WTC11 (cell line): ENCODE measurements at regions not wholly inside any gene's neighbourhood (a gene's known extent, or its start where the extent isn't known, plus 50 kb on each side); places are given as distances from the start of the nearest gene placed in this dataset.

Experiments
- ATAC-seq: fragments of 200-7000 bp; cut with Tn5 transposase; 2 replicates; pipeline ENCODE4 v1.10.0; 2021; ENCODE audit warnings: mild to moderate bottlenecking, moderate library complexity
- CTCF ChIA-PET: fragments of 300-600 bp; sonication (Branson Sonifier 250); formaldehyde crosslinking; loops from one replicate; lab custom pipeline; 2021; ENCODE audit warnings: antibody characterized with exemption; lab: Charles Lee
- POLR2A ChIA-PET: fragments of 350-600 bp; sonication (Branson Sonifier 250); formaldehyde crosslinking; loops from one replicate; lab custom pipeline; 2021; ENCODE audit warnings: antibody characterized with exemption; lab: Charles Lee
- DNase-seq: peaks from one replicate; pipeline ENCODE4 v3.0.0; 2021; ENCODE audit warnings: low spot score
- H3K27ac Mint-ChIP-seq: 2 replicates; pipeline ENCODE4 v1.8.0; 2021; ENCODE audit warnings: mixed read lengths
- H3K27me3 Mint-ChIP-seq: 2 replicates; pipeline ENCODE4 v1.8.0; 2021; ENCODE audit warnings: low read depth, mild to moderate bottlenecking, moderate library complexity, mixed read lengths
- H3K36me3 Mint-ChIP-seq: 2 replicates; pipeline ENCODE4 v1.8.0; 2021; ENCODE audit warnings: mixed read lengths
- H3K4me1 Mint-ChIP-seq: 2 replicates; pipeline ENCODE4 v1.8.0; 2022; ENCODE audit warnings: mixed read lengths
- H3K4me3 Mint-ChIP-seq: 2 replicates; pipeline ENCODE4 v1.8.0; 2021; ENCODE audit warnings: mild to moderate bottlenecking, moderate library complexity, mixed read lengths
- H3K9me3 Mint-ChIP-seq: 2 replicates; pipeline ENCODE4 v1.8.0; 2021; ENCODE audit warnings: mixed read lengths
- CBFB ChIP-seq: sonication (generic); formaldehyde crosslinking; IDR thresholded peaks from 2 replicates; pipeline ENCODE4 v1.8.1; 2022; ENCODE audit warnings: mild to moderate bottlenecking, low read depth, missing genetic modification reagents
- ETV6 ChIP-seq: sonication (generic); formaldehyde crosslinking; IDR thresholded peaks from 2 replicates; pipeline ENCODE4 v1.8.1; 2022; ENCODE audit warnings: mild to moderate bottlenecking, missing genetic modification reagents
- SMAD4 ChIP-seq: sonication (generic); formaldehyde crosslinking; IDR thresholded peaks from 2 replicates; pipeline ENCODE4 v1.8.0; 2022; ENCODE audit warnings: mild to moderate bottlenecking, missing genetic modification reagents
- ZBTB21 ChIP-seq: sonication (generic); formaldehyde crosslinking; IDR thresholded peaks from 2 replicates; pipeline ENCODE4 v1.8.1; 2023; ENCODE audit warnings: mild to moderate bottlenecking, missing genetic modification reagents, borderline replicate concordance
- ZNF317 ChIP-seq: sonication (generic); formaldehyde crosslinking; IDR thresholded peaks from 2 replicates; pipeline ENCODE4 v1.8.1; 2023; ENCODE audit warnings: low read depth, mild to moderate bottlenecking, moderate library complexity, missing genetic modification reagents, borderline replicate concordance
- ZNF416 ChIP-seq: fragments of 250-450 bp; sonication (Bioruptor Pico); IDR thresholded peaks from 2 replicates; pipeline ENCODE4 v1.9.0; 2021; ENCODE audit warnings: mild to moderate bottlenecking, inconsistent platforms
- TF ChIP-seq, protein P1 (sequence below): sonication (generic); formaldehyde crosslinking; IDR thresholded peaks from 2 replicates; pipeline ENCODE4 v1.8.1; 2022; ENCODE audit warnings: low read depth, mild to moderate bottlenecking, moderate library complexity, missing genetic modification reagents, borderline replicate concordance
- TF ChIP-seq, protein P2 (sequence below): sonication (generic); formaldehyde crosslinking; IDR thresholded peaks from 2 replicates; pipeline ENCODE4 v1.8.1; 2023; ENCODE audit warnings: mild to moderate bottlenecking, missing genetic modification reagents, moderate library complexity
- TF ChIP-seq, protein P3 (sequence below): fragments of 200-600 bp; IDR thresholded peaks from 2 replicates; pipeline ENCODE4 v1.8.0; 2022; ENCODE audit warnings: antibody characterized with exemption
- TF ChIP-seq, protein P4 (sequence below): sonication (generic); formaldehyde crosslinking; IDR thresholded peaks from 2 replicates; pipeline ENCODE4 v1.8.1; 2023; ENCODE audit warnings: mild to moderate bottlenecking, missing genetic modification reagents, borderline replicate concordance
- TF ChIP-seq, protein P5 (sequence below): sonication (generic); formaldehyde crosslinking; IDR thresholded peaks from 2 replicates; pipeline ENCODE4 v1.8.1; 2023; ENCODE audit warnings: mild to moderate bottlenecking, missing genetic modification reagents

DNA sequence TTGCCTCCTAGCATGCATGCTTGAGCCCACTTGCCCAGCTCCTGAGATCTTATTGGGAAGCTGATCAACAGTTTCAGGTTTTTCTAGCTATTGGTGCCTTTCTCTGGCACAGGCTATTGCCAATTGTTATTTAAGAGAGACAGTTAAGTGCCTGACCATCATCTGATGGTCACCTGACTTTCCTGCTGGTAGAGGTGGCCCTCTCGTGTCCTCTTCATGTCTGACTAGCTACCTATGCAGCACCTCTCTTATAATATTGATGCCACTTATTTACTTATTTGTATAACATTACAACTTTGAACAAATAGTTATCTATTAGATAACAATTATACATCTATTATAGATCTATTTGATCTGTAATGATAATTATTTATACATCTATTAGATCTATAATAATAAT, 205.9 kb upstream of the SEMA3D start (continued):
- TF ChIP-seq, protein P1, sequence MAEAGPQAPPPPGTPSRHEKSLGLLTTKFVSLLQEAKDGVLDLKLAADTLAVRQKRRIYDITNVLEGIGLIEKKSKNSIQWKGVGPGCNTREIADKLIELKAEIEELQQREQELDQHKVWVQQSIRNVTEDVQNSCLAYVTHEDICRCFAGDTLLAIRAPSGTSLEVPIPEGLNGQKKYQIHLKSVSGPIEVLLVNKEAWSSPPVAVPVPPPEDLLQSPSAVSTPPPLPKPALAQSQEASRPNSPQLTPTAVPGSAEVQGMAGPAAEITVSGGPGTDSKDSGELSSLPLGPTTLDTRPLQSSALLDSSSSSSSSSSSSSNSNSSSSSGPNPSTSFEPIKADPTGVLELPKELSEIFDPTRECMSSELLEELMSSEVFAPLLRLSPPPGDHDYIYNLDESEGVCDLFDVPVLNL (CRISPR knock-in tag), result no peak
- TF ChIP-seq, all 79 proteins: peak for 0

DNA sequence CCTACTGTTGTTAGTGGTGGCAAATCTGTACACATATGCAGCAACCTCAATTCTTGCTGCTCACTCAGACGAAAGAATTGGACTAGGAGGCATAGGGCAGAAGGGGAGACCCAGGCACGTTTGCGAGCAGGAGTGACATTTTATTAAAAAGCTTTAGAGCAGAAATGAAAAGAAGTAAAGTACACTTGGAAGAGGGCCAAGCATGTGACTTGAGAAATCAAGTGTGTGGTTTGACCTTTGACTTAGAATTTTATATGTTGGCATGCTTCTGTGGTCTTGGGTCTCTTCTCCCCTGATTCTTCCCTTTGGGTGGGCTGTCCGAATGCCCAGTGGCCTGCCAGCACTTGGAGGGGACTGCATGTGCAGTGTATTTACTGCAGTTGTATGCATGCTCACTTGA, 205.5 kb upstream of the SEMA3D start:
- Mint-ChIP-seq H3K27ac (no peak overlapping the region), H3K4me1 (peaks cover 27% of the 10 kb centered on the region), H3K9me3 (peaks cover 7% of the 10 kb centered on the region), H3K27me3 (no peaks in the 10 kb centered on the region), H3K36me3 (0 out of 2 replicates have a peak, but pooled peaks cover 3% of the 10 kb centered on the region), H3K4me3 (no peak overlapping the region)
- DNase-seq (no peak), ATAC-seq (no peak)
- CTCF ChIA-PET, result no interaction called here
- POLR2A ChIA-PET, result no interaction called here
- TF ChIP-seq SMAD4 (no peak), ZBTB21 (no peak)
- TF ChIP-seq, protein P2, sequence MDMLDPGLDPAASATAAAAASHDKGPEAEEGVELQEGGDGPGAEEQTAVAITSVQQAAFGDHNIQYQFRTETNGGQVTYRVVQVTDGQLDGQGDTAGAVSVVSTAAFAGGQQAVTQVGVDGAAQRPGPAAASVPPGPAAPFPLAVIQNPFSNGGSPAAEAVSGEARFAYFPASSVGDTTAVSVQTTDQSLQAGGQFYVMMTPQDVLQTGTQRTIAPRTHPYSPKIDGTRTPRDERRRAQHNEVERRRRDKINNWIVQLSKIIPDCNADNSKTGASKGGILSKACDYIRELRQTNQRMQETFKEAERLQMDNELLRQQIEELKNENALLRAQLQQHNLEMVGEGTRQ (CRISPR knock-in tag), result no peak
- TF ChIP-seq, protein P3, sequence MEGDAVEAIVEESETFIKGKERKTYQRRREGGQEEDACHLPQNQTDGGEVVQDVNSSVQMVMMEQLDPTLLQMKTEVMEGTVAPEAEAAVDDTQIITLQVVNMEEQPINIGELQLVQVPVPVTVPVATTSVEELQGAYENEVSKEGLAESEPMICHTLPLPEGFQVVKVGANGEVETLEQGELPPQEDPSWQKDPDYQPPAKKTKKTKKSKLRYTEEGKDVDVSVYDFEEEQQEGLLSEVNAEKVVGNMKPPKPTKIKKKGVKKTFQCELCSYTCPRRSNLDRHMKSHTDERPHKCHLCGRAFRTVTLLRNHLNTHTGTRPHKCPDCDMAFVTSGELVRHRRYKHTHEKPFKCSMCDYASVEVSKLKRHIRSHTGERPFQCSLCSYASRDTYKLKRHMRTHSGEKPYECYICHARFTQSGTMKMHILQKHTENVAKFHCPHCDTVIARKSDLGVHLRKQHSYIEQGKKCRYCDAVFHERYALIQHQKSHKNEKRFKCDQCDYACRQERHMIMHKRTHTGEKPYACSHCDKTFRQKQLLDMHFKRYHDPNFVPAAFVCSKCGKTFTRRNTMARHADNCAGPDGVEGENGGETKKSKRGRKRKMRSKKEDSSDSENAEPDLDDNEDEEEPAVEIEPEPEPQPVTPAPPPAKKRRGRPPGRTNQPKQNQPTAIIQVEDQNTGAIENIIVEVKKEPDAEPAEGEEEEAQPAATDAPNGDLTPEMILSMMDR, result no peak
- TF ChIP-seq, protein P4, sequence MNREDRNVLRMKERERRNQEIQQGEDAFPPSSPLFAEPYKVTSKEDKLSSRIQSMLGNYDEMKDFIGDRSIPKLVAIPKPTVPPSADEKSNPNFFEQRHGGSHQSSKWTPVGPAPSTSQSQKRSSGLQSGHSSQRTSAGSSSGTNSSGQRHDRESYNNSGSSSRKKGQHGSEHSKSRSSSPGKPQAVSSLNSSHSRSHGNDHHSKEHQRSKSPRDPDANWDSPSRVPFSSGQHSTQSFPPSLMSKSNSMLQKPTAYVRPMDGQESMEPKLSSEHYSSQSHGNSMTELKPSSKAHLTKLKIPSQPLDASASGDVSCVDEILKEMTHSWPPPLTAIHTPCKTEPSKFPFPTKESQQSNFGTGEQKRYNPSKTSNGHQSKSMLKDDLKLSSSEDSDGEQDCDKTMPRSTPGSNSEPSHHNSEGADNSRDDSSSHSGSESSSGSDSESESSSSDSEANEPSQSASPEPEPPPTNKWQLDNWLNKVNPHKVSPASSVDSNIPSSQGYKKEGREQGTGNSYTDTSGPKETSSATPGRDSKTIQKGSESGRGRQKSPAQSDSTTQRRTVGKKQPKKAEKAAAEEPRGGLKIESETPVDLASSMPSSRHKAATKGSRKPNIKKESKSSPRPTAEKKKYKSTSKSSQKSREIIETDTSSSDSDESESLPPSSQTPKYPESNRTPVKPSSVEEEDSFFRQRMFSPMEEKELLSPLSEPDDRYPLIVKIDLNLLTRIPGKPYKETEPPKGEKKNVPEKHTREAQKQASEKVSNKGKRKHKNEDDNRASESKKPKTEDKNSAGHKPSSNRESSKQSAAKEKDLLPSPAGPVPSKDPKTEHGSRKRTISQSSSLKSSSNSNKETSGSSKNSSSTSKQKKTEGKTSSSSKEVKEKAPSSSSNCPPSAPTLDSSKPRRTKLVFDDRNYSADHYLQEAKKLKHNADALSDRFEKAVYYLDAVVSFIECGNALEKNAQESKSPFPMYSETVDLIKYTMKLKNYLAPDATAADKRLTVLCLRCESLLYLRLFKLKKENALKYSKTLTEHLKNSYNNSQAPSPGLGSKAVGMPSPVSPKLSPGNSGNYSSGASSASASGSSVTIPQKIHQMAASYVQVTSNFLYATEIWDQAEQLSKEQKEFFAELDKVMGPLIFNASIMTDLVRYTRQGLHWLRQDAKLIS (CRISPR knock-in tag), result no peak

DNA sequence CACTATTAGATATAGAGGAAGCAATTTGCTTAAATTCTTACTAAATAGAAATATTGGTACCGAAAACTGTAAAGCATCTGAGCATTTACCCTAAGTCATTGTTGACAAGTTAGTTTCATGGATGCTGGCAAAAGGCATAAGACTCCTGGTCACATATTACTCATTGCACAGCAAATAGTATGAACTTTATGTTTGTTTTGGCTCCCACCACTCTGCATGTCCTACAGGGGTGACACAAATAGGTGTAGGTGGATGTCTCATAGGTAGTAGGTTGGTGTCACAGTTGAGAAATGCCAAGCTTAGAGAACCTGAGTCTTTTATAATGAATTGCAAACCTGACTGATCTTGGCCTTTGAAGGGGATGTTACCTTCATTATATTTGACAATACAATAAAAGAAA, 199.6 kb upstream of the SEMA3D start:
- H3K36me3 Mint-ChIP-seq, result no peaks in the 10 kb centered on the region
- DNase-seq (no peak), ATAC-seq (no peak)
- H3K4me3 Mint-ChIP-seq, result no peak overlapping the region
- ChIA-PET POLR2A (no interaction called here), CTCF (no interaction called here)
- no peaks in the 10 kb centered on the region for H3K27me3 Mint-ChIP-seq
- TF ChIP-seq SMAD4 (no peak), ETV6 (CRISPR knock-in tag) (no peak), ZNF416 (CRISPR knock-in tag) (no peak), CBFB (CRISPR knock-in tag) (no peak), ZNF317 (CRISPR knock-in tag) (no peak)
- TF ChIP-seq, protein P5, sequence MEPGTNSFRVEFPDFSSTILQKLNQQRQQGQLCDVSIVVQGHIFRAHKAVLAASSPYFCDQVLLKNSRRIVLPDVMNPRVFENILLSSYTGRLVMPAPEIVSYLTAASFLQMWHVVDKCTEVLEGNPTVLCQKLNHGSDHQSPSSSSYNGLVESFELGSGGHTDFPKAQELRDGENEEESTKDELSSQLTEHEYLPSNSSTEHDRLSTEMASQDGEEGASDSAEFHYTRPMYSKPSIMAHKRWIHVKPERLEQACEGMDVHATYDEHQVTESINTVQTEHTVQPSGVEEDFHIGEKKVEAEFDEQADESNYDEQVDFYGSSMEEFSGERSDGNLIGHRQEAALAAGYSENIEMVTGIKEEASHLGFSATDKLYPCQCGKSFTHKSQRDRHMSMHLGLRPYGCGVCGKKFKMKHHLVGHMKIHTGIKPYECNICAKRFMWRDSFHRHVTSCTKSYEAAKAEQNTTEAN (CRISPR knock-in tag), result no peak
- TF ChIP-seq, protein P1 (CRISPR knock-in tag), result no peak
- no peaks in the 10 kb centered on the region for H3K9me3 Mint-ChIP-seq
- no peak overlapping the region for H3K27ac Mint-ChIP-seq
- peaks cover 2% of the 10 kb centered on the region; the same call in 1 of the 2 replicates for H3K4me1 Mint-ChIP-seq
